ENCODE measurements at regions not wholly inside any gene's neighbourhood (a gene's known extent, or its start where the extent isn't known, plus 50 kb on each side); places are given as distances from the start of the nearest gene placed in this dataset.

GRCh38 chr10:4721999-4722753, 103.8 kb upstream of the AKR1E2 start:
- Histone ChIP-seq H3K36me3 (replicated peaks) (no peaks in the 10 kb centered on the region), H3K4me3 (no peak overlapping the region), H3K4me1 (no peaks in the 10 kb centered on the region), H3K27me3 (ENCODE audit: low read depth) (no peaks in the 10 kb centered on the region), H3K9me3 (no peaks in the 10 kb centered on the region)
- DNase-seq (ENCODE audit: low spot score in 2 of 2), result no peak
- in situ Hi-C loops (cut with MboI; ENCODE audit: low sequenced_read_pairs), result no loop called here

GRCh38 chr10:4720463-4720862, 105.5 kb upstream of the AKR1E2 start:
- H3K36me3 ChIP-seq (replicated peaks), result no peaks in the 10 kb centered on the region
- DNase-seq (ENCODE audit: low spot score in 2 of 2), result no peak

GRCh38 chr10:4719671-4720070, 106.3 kb upstream of the AKR1E2 start:
- no peaks in the 10 kb centered on the region for H3K9me3 ChIP-seq
- no peaks in the 10 kb centered on the region for H3K36me3 ChIP-seq (replicated peaks)
- H3K4me1 ChIP-seq, result no peaks in the 10 kb centered on the region
- in situ Hi-C loops (cut with MboI; ENCODE audit: low sequenced_read_pairs), result no loop called here
- H3K27me3 ChIP-seq (ENCODE audit: low read depth), result no peaks in the 10 kb centered on the region
- DNase-seq (ENCODE audit: low spot score in 2 of 2), result no peak
- H3K4me3 ChIP-seq, result no peak overlapping the region

More at GRCh38 chr10:4720463-4720862, 105.5 kb upstream of the AKR1E2 start:
- Histone ChIP-seq H3K9me3 (no peaks in the 10 kb centered on the region), H3K27me3 (ENCODE audit: low read depth) (no peaks in the 10 kb centered on the region), H3K4me3 (no peak overlapping the region), H3K4me1 (no peaks in the 10 kb centered on the region)
- in situ Hi-C loops (cut with MboI; ENCODE audit: low sequenced_read_pairs), result no loop called here

DNA sequence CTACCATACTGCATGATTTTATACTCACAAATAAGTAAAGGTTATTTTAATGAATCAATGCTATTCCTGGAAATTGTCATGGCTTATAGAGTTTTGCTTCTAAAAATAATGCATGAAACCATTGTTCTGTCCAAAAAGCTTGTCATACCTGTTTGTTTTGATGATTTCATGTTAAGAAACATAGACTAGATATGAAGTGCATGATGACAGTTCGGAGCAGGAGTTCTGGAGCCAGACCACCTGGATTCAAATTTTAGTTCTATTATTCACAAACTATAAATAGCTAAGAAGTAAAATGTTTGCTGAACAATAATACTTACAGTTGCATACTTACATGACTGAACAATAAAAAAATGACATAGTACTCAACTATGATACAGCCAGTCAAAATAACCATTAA, 107.0 kb upstream of the AKR1E2 start:
- no peaks in the 10 kb centered on the region for H3K36me3 ChIP-seq (replicated peaks)
- H3K27me3 ChIP-seq (ENCODE audit: low read depth), result no peaks in the 10 kb centered on the region; the same call in 1 of the 2 replicates
- no peaks in the 10 kb centered on the region for H3K4me1 ChIP-seq
- H3K4me3 ChIP-seq, result no peak overlapping the region
- DNase-seq (ENCODE audit: low spot score in 2 of 2), result no peak
- in situ Hi-C loops (cut with MboI; ENCODE audit: low sequenced_read_pairs), result no loop called here
- no peaks in the 10 kb centered on the region for H3K9me3 ChIP-seq

DNA sequence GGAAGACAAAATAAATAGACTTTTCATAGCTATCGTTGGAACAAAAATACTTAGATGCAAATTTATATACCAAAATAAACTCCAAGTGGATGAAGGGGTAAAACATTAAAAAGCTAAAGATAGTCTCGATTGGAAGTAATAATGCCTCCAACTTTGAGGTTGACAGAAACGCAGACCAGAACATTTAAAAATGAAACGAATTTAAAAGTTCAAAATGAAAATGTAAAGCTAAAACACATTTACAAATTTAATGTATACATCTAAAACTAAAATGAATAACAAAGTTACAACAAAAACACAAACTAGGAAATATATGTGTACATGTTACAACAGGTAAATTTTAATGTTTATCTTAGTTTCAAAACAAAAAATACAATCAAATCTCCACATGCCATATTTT, 107.5 kb upstream of the AKR1E2 start:
- Histone ChIP-seq H3K9me3 (no peaks in the 10 kb centered on the region), H3K4me1 (no peaks in the 10 kb centered on the region), H3K4me3 (no peak overlapping the region), H3K27me3 (ENCODE audit: low read depth) (no peaks in the 10 kb centered on the region; the same call in 1 of the 2 replicates), H3K36me3 (replicated peaks) (no peaks in the 10 kb centered on the region)
- in situ Hi-C loops (cut with MboI; ENCODE audit: low sequenced_read_pairs), result no loop called here
- no peak for DNase-seq (ENCODE audit: low spot score in 2 of 2)

- in situ Hi-C loops (cut with MboI; ENCODE audit: low sequenced_read_pairs), result no loop called here
- DNase-seq (ENCODE audit: low spot score in 2 of 2), result no peak
- H3K9me3 ChIP-seq, result no peaks in the 10 kb centered on the region
- no peaks in the 10 kb centered on the region; the same call in 1 of the 2 replicates for H3K27me3 ChIP-seq (ENCODE audit: low read depth)
- H3K4me1 ChIP-seq, result no peaks in the 10 kb centered on the region
- no peak overlapping the region for H3K4me3 ChIP-seq
- H3K36me3 ChIP-seq (replicated peaks), result no peaks in the 10 kb centered on the region
Observed at GRCh38 chr10:4717670-4718069, 108.3 kb upstream of the AKR1E2 start.

- no peak for DNase-seq (ENCODE audit: low spot score in 2 of 2)
- Histone ChIP-seq H3K4me1 (no peaks in the 10 kb centered on the region), H3K9me3 (no peaks in the 10 kb centered on the region), H3K27me3 (ENCODE audit: low read depth) (no peaks in the 10 kb centered on the region; the same call in 1 of the 2 replicates), H3K36me3 (replicated peaks) (no peaks in the 10 kb centered on the region), H3K4me3 (no peak overlapping the region)
- in situ Hi-C loops (cut with MboI; ENCODE audit: low sequenced_read_pairs), result no loop called here
Observed at GRCh38 chr10:4710858-4711257, 115.1 kb upstream of the AKR1E2 start.

GRCh38 chr10:4708123-4708759, 117.8 kb upstream of the AKR1E2 start:
- Histone ChIP-seq H3K27me3 (ENCODE audit: low read depth) (no peaks in the 10 kb centered on the region), H3K9me3 (no peaks in the 10 kb centered on the region), H3K4me1 (no peaks in the 10 kb centered on the region), H3K4me3 (no peak overlapping the region), H3K36me3 (replicated peaks) (no peaks in the 10 kb centered on the region)
- DNase-seq (ENCODE audit: low spot score in 2 of 2), result peak; percentile 4 to 69
- in situ Hi-C loops (cut with MboI; ENCODE audit: low sequenced_read_pairs), result no loop called here

GRCh38 chr10:4707221-4707620, 118.8 kb upstream of the AKR1E2 start:
- Histone ChIP-seq H3K27me3 (ENCODE audit: low read depth) (no peaks in the 10 kb centered on the region), H3K4me3 (no peak overlapping the region), H3K4me1 (no peaks in the 10 kb centered on the region), H3K9me3 (no peaks in the 10 kb centered on the region), H3K36me3 (replicated peaks) (no peaks in the 10 kb centered on the region)
- DNase-seq (ENCODE audit: low spot score in 2 of 2), result no peak
- in situ Hi-C loops (cut with MboI; ENCODE audit: low sequenced_read_pairs), result no loop called here

GRCh38 chr10:4704034-4704545, 121.9 kb upstream of the AKR1E2 start:
- in situ Hi-C loops (cut with MboI; ENCODE audit: low sequenced_read_pairs), result no loop called here
- Histone ChIP-seq H3K27me3 (ENCODE audit: low read depth) (no peaks in the 10 kb centered on the region), H3K9me3 (no peaks in the 10 kb centered on the region), H3K4me1 (no peaks in the 10 kb centered on the region), H3K4me3 (no peak overlapping the region), H3K36me3 (replicated peaks) (no peaks in the 10 kb centered on the region)
- DNase-seq (ENCODE audit: low spot score in 2 of 2), result no peak

DNA sequence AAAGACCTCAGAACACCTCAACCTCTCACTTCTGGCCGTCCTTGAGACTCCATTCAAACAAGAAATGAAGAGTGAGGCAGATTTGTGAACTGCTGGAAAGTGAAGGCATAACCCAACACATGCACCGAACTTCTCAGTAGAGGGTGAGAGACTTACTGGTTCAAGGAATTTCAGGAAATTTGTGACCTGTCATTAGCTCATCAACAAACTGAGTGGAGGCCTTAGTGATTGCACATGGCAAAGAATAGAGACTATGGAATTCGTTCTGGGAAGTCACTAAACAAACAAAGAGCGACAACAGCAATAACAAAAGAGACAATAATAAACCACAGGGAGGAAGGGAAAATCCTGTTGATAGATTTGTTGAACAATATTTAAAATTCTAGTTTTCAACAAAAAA, 125.0 kb upstream of the AKR1E2 start:
- Histone ChIP-seq H3K27me3 (ENCODE audit: low read depth) (no peaks in the 10 kb centered on the region), H3K4me1 (no peaks in the 10 kb centered on the region), H3K4me3 (no peak overlapping the region), H3K36me3 (replicated peaks) (no peaks in the 10 kb centered on the region), H3K9me3 (no peaks in the 10 kb centered on the region)
- DNase-seq (ENCODE audit: low spot score in 2 of 2), result no peak
- in situ Hi-C loops (cut with MboI; ENCODE audit: low sequenced_read_pairs), result no loop called here

- H3K27me3 ChIP-seq (ENCODE audit: low read depth), result no peaks in the 10 kb centered on the region
- in situ Hi-C loops (cut with MboI; ENCODE audit: low sequenced_read_pairs), result no loop called here
- no peak for DNase-seq (ENCODE audit: low spot score in 2 of 2)
- H3K9me3 ChIP-seq, result no peaks in the 10 kb centered on the region
- no peak overlapping the region for H3K4me3 ChIP-seq
- H3K36me3 ChIP-seq (replicated peaks), result no peaks in the 10 kb centered on the region
- H3K4me1 ChIP-seq, result no peaks in the 10 kb centered on the region
Observed at GRCh38 chr10:4699950-4700730, 125.9 kb upstream of the AKR1E2 start.

- no peaks in the 10 kb centered on the region for H3K4me1 ChIP-seq
- no peak overlapping the region for H3K4me3 ChIP-seq
- no peaks in the 10 kb centered on the region for H3K27me3 ChIP-seq (ENCODE audit: low read depth)
- DNase-seq (ENCODE audit: low spot score in 2 of 2), result no peak
- no peaks in the 10 kb centered on the region for H3K9me3 ChIP-seq
- in situ Hi-C loops (cut with MboI; ENCODE audit: low sequenced_read_pairs), result no loop called here
- no peaks in the 10 kb centered on the region for H3K36me3 ChIP-seq (replicated peaks)
Observed at GRCh38 chr10:4698075-4698474, 127.9 kb upstream of the AKR1E2 start.

GRCh38 chr10:4696186-4696585, 129.8 kb upstream of the AKR1E2 start:
- in situ Hi-C loops (cut with MboI; ENCODE audit: low sequenced_read_pairs), result no loop called here
- DNase-seq (ENCODE audit: low spot score in 2 of 2), result no peak
- no peaks in the 10 kb centered on the region for H3K36me3 ChIP-seq (replicated peaks)
- no peaks in the 10 kb centered on the region for H3K4me1 ChIP-seq
- no peaks in the 10 kb centered on the region for H3K27me3 ChIP-seq (ENCODE audit: low read depth)
- H3K9me3 ChIP-seq, result no peaks in the 10 kb centered on the region
- no peak overlapping the region for H3K4me3 ChIP-seq

All from HAP-1 (cell line).